Right ventricle myocardium superior (tissue), 1 donor: ENCODE measurements at regions not wholly inside any gene's neighbourhood (a gene's known extent, or its start where the extent isn't known, plus 50 kb on each side); places are given as distances from the start of the nearest gene placed in this dataset.

ENCODE experiments used
- ATAC-seq: fragments of 200-7000 bp; cut with Tn5 transposase; one replicate; pipeline ENCODE4 v1.9.1; 2020; ENCODE audit warnings: mild to moderate bottlenecking; ENCODE audit not compliant: poor library complexity
- DNase-seq: peaks from one replicate; pipeline ENCODE4 v3.0.0-alpha.2; 2020
- intact Hi-C: fragments of 100-400 bp; cut with DNase I; formaldehyde crosslinking; loops from one replicate; pipeline ENCODE4 v1.11.2; 2022
- donor health status: DM: no; HTN: yes; CAD: no; lungs with severe emphysema.

DNA sequence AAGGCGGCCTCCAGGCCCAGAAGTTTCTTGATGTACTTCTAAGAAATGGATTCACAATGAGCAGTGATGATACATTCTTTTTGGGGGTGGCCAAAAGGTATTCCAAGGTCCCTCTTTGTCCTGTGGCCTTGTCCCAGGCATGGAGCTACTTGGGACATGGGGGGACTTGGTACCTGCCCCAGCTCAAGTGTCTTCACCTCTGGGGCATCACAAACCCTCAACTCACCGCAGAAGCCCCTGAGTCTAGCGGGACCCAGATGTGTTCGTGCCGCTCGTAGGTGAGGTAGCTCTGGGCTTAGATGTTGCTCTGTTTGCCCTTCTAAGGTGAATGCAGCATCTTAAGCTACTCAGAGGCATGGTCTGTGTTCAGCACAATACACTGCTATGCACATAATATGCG, 338.0 kb upstream of the IRX4 start:
- no peak for DNase-seq
- ATAC-seq: no peak
- intact Hi-C loops: no loop called here

DNA sequence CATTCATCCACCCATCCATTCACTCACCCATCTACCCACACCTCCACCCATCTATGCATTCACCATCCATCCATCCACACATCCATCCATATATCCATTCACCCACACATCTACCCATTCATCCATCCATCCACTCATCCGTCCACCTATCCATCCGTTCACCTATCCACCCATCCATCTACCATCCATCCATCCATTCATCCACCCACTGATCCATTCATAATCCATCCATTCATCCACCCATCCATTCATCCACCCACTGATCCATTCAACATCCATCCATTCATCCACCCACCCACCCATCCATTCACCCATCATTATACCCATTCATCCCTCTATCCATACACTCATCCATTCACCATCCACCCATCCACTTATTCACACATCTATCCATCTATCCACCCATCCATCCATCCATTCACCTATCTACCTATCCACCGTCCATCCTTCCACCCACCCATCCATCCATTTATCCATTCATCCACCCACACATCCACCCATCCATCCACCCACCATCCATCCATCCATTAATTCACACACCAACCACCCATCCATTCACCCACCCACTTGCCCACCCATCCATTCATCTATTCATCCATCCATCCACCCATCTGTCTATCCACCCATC, 336.5 kb upstream of the IRX4 start:
- DNase-seq: no peak
- no peak for ATAC-seq
- intact Hi-C loops: no loop called here

DNA sequence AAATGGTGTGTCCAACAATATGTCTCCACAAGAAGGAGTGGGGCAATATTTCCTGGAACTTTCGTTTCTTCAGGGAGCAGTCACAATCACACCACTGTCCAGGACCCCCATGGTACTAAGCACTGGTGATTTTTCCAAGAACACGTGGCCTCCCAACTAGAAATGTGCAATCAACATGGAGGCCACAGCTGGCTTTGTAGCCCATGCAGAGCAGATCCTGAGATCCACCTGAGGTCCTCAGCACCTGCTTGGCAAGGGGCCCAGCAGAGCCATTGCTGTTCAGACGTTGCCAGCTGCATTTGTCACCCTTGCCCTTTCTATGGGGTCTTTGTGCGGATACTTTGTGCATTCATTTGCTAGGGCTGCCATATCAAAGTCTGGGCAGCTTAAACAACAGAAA, 334.5 kb upstream of the IRX4 start:
- intact Hi-C loops: no loop called here
- no peak for ATAC-seq
- no peak for DNase-seq

DNA sequence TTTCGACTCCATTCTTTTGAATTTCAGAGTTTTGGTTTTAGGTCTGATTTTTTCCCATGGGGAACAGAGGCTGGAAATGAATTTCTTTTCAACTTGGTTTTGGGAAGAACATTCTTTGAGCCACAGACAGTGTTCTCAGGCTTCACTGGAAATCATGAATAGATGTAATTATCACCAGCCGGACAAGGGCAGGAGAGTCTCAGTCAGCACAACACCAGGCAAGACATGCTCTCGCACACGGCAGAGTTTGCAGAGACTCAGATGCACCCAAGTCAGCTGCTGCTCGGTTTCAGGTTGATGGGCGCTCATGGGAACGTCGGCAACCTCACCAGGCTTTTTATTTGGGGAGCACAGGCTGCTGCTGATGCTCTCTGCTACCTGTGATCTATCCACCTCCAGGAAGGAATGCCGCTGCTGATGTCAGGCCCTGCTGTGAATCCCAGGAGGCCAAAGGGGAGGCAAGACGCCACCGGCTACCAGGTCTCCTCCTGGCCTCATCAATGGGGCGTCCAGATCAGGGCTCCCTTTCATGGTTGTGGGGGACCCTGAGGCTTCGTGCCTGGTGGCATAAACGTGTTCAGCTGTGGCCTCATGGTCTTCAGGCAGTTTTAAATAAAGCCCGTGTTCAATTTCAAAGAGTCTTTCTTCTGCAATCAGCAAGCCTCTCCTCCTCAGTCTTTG, 332.3 kb upstream of the IRX4 start:
- intact Hi-C loops: no loop called here
- ATAC-seq: no peak

DNA sequence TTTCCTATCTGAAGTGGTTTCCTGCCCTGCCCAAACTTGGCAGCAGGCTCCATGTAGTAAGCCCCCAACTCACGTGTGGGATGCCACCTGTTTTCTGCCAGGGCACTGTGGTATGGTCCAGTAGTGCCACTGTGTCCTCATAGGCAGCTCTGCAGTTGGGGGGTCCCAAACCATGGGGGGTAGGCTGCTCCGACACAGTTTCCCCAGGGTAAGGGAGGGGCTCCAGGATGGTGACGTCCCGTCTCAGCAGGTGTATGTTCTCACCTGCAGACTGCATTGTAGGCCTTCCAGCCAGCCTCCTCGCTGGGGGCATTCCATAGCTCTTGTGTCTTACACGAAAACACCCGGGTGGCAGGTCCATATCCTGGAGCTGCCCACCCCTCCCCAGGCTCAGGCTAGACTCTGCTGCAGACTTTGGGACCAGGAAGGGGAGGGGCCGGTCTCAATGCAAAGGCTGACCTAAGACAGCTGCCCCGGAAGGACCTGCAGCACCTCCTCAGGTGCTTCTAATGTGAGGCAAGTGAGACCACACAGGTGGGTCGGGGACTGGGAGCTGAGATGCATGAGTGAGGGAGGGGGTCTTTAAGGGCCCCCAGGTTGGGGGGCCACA, 330.5 kb upstream of the IRX4 start:
- DNase-seq: no peak
- ATAC-seq: no peak
- intact Hi-C loops: no loop called here

More for the DNA sequence above, 332.3 kb upstream of the IRX4 start:
- DNase-seq: no peak

DNA sequence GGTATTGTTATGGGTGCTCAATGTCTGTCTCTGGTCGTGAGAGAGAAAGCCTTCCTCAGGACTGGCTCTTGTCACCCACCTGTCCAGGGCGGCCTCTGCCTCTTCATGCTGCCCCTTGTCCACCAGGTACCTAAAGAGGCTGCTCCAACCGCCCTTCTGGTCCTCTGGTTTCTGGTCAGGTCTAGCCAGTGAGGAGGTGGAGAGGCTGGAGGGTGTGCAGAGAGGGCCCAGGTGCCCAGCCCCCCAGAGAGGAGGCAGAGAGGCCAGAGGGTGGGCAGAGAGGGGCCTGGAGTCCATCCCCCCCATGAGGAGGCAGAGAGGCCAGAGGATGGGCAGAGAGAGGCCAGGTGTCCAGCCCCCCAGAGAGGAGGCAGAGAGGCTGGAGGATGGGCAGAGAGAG, 329.8 kb upstream of the IRX4 start:
- intact Hi-C loops: no loop called here
- ATAC-seq: no peak
- no peak for DNase-seq

DNA sequence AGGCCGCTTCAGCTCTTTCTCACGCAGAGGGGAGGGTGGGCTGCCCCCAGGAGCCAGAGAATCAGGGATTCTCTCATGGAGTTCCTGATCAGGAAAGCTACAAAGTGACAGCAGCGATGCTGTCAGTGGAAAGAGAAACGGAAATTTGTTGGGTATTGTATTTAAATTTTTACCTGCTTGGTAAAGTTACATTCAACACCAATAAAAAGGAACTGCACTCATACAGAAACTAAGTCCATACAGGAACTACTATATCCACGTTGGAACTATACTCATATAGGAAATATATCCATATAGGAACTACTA, 325.5 kb upstream of the IRX4 start:
- ATAC-seq: no peak
- intact Hi-C loops: no loop called here

DNA sequence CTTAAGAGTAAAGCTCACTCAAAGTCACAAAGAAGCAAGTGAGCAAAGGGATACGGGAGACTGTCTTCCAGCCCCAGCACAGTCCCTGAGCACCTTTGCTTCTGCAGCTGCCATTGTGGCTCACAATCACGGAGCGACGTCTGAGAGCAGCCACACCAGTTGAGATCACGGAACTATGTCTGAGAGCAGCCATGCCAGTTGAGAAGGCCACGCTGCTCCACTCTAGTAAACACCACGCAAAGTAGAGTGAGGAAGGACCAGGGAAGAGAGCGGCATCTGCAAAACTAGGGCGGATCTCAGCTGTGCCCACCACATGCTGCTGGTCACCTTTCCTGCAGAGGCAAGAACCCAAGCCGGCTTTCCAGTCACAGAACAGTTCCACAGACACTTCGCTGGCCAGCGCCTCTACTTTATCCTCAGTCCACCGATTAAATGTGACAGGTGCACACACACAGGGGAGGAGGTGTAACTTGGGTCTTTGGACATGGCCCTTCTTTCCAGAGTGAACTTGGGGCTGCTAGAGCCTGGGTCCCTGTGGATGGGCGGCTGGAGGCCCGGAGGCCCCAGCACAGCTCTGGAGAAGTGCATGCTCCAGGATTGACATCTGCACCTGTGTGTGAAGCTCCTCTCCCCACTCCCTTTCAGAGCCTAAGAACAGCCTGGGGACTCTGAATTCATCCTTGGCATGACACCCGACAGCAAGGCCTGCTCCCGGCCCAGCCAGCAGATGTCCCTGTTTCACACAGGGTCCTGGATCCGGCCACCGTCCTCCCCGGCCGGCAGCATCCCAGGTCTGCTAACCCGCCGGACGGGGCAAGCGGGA, 324.9 kb upstream of the IRX4 start:
- intact Hi-C loops: no loop called here
- ATAC-seq (peak; percentile 58), DNase-seq (no peak)

More for the DNA sequence above, 325.5 kb upstream of the IRX4 start:
- DNase-seq: no peak

DNA sequence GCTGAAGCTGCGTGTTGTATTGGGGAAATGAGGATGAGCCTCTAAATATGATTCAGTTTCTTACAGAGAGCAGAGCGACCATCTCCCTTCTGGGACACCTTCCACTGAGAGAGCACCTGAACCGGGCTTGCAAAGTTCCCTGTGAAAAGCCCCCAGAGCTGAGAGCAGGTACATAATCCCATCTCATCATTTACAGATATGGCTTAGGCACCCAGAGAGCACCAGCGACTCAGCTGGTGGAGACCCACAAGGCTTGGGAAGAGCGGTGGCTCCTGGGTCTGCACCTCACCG, 324.3 kb upstream of the IRX4 start:
- DNase-seq (no peak), ATAC-seq (no peak)
- intact Hi-C loops: no loop called here

DNA sequence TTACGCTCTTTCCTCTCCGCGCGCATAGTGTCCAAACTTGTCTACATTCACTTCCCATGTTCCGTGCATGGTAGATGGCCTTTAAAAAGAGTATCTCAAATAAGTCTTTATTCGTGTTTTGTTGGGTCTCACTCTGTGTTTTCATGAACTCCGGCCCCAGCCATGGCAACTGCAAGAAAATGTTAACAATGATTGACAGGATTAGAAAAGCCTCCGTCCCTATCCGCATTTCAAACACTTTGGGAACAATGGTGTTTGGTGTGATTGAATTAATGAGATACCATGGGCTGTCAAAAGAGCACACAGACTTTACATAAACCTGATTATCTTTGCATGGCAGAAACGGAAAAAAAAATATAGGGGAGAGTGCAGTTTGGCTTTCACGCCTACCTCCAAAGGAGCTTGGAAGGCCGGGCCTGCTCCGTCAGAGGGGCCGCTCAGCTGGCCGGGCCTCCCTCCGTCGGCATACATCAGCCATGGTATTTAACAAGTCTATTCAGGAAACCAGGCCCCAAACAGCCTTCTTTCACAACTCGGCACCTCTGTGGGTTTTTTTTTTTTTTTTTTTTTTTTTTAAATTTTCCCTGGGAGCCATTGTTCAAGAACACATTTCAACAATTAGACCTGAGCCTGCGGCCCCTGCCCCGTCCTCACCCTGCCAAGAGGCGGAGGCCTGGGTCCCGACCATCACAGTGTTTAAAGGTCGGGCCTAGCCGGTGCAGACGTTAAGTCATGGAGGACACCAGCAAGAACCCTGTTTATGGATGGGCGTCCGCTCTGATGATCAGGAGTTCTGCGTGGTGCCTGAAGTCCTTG, 323.8 kb upstream of the IRX4 start:
- ATAC-seq: no peak
- intact Hi-C loops: no loop called here
- no peak for DNase-seq

DNA sequence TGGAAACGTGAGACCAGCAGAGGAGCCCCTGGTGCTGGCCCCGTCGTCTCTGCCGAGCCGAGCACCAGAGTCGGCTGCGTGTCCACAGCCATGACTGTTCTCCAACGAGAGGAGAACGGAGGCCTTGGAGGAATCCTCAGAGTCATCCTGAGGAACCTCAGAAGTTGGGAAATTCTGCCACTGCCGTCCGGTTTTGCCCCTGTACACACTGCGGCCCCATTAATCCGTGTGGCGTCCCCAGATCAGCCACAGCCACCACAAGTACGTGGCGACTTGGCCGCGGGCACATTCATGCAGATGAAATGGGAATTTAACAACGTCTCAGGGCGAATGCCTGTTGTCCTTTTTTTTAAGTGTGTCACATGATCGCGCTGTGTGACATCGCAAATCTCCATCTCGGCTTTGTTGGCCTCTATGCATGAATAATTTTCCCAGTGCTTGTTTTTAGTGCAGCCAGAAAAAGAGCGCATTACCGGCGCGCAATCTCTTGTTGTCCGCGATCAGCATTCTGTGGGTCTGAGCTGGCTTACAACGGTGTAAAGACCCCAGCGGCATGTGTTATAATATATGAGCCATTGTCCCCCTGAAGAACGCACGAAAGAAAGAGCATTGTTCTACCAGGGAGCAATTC, 323.0 kb upstream of the IRX4 start:
- ATAC-seq (no peak), DNase-seq (no peak)
- intact Hi-C loops: no loop called here

DNA sequence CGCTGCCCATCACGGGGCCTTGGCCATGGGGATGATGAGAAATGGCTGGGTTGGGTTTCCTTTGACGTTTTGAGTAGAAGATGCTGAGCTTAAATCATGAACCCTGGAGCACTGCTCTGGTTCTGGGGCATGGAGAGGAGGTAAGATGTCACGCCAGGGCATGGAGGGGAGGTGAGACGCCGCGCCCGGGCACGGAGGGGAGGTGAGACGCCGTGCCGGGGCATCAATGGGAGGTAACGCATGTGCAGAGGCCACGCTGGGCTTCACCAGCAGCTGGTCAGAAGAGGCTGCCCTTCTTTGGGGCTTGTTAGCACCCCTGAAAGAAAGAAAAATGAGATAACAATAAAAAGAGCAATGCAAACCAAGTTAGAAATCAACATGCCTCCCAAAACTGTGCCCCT, 322.5 kb upstream of the IRX4 start:
- DNase-seq (no peak), ATAC-seq (no peak)
- intact Hi-C loops: no loop called here

DNA sequence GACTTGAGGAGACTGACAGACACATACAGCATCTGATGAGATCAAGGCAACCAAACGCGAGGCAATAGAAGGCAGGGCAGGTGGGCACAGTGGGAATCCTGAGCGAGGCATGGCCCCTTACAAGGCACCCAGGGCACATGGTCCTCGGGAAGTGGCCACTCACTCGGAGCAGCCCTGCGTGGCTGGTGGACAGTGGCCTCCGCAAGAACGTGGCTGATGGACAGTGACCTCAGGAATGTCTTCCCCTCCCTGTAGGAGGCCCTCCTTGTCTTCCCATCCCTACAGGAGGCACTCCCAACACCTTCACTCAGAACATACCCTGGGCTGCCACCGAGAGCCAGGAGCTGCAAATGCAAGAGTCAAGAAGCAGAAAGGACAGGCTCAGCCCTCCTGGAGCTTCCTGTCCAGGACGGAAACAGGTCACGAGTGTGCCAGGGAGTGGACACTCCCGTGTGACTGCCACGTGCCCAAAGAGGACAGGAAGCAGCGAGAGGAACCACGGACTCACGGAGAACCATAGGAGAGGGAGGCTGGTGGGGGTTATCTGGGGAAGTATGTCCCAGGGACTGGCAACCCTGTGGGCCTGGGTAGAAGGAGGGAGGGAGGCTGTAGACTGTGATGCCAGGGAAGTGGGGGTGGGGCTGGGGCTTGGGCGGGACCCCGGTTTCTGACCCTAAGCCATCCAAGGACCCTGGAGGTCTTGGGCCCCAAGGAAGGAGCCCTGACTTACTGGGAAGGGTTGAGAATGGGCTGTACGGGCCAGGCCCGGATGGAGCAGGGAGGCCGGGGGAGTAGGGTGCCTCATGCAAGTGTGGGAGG, 321.9 kb upstream of the IRX4 start:
- DNase-seq (no peak), ATAC-seq (no peak)
- intact Hi-C loops: no loop called here

DNA sequence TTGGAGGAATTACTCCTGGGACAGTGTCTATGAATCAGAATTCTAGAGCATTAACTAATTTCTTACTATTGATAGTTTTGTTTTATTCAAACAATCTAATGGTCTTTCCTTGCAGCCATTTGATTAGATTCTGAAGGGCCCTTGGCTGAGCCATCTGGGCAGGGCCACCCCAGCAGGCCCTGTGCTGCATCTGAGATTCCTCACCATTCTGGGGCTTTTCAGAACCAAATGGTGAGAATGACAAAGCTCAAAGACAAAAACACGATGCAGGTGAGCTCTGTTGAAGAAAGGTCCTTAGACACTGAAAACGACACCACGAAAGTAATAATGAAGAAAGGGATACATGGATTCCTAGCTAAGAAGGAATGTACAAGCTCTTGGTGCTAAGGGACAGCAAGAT, 321.0 kb upstream of the IRX4 start:
- no peak for ATAC-seq
- no peak for DNase-seq
- intact Hi-C loops: no loop called here

DNA sequence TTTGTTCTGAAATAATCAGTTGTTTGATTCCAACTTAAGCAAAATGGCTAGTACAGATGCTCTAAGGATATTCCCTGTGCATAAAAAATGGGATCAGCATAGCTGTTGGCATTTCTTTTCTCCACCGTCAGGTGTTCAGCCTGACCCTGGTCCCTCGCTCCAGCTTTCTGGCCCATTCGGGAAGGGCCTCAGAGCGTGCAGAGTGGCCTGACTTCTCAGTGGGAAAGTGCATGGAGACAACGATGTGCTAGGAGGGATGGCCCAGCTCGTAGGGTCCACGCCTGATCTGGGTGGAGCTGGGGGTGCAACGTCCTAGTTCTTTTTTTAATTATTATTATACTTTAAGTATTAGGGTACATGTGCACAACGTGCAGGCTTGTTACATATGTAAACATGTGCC, 319.1 kb upstream of the IRX4 start:
- DNase-seq (no peak), ATAC-seq (no peak)
- intact Hi-C loops: no loop called here

DNA sequence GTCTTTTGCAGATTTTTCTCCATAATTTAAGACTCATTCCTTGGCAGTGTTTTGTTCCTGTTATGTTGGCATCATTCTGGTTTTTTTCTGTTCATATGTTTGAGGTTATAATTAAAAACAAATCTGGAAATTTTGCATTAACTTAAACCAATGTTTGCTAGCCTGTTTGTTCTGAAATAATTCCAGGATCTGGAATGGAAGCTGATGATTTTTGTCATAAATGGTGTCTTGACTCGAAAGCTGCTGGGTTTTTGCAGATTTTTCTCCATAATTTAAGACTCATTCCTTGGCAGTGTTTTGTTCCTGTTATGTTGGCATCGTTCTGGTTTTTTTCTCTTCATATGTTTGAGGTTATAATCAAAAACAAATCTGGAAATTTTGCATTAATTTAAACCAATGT, 318.7 kb upstream of the IRX4 start:
- no peak for DNase-seq
- no peak for ATAC-seq
- intact Hi-C loops: no loop called here

DNA sequence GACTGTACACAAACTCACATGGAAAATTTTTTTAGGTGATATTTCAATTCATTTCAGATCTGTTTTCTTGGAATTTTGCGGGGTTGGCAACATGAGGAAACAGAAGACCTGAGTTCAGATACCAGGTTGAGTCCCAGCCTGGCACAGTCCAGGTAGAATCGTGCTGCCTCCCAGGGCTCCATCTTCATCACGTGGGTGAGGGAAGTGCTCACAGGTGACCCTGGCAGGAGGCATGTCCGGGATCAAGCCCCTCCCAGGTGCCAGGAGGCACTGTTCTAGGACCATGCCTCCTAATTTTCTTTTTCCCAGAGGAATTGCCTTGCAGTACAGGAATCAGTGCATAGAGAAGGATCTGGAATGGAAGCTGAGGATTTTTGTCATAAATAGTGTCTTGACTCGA, 318.3 kb upstream of the IRX4 start:
- no peak for DNase-seq
- no peak for ATAC-seq
- intact Hi-C loops: no loop called here
